Adrenal gland (tissue), 5 donors: ENCODE measurements at regions not wholly inside any gene's neighbourhood (a gene's known extent, or its start where the extent isn't known, plus 50 kb on each side); places are given as distances from the start of the nearest gene placed in this dataset.

Source experiments
- POLR2A ChIP-seq, 2 donors: fragments of 450-650 bp; IDR thresholded peaks; one replicate each; pipeline ENCODE4 v1.6.1; 2017; ENCODE audit warnings: antibody characterized with exemption in 2 of 2, mild to moderate bottlenecking in 2 of 2, moderate library complexity in 1 of 2
- TF ChIP-seq, protein P1 (sequence below), 6 experiments: fragments of 450-650 bp in 4 of 6; fragments of 200-600 bp in 2 of 6; sonication (generic) in 1 of 6; IDR thresholded peaks; 1 replicate in 5 of 6; 2 replicates in 1 of 6; pipeline versions ENCODE4 v1.5.1 to v1.8.0; 2016 to 2021; ENCODE audit warnings: antibody characterized with exemption in 6 of 6, mild to moderate bottlenecking in 2 of 6, moderate library complexity in 1 of 6
- donor health status: DM: no; HTN: no; CAD: no.

DNA sequence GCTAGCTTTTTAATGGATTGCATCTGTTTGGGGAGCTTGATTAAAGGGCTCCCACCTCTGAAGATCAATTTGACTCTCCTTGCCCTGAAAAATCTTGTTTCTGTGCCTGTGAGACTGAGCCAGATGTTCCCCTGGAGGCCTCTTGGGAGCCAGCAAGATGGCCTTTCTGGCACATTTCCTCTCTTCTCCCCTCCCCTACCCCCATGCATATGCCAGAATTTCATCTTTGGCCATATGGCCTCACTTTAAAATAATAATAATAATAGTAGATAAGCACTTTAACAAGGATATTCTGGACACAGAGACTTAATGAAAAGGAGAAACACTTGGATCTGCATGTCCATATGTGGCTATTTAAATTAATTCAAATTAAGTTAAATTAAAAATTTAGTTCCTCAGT lies 144.1 kb upstream of the CES5A start:
- TF ChIP-seq, protein P1, sequence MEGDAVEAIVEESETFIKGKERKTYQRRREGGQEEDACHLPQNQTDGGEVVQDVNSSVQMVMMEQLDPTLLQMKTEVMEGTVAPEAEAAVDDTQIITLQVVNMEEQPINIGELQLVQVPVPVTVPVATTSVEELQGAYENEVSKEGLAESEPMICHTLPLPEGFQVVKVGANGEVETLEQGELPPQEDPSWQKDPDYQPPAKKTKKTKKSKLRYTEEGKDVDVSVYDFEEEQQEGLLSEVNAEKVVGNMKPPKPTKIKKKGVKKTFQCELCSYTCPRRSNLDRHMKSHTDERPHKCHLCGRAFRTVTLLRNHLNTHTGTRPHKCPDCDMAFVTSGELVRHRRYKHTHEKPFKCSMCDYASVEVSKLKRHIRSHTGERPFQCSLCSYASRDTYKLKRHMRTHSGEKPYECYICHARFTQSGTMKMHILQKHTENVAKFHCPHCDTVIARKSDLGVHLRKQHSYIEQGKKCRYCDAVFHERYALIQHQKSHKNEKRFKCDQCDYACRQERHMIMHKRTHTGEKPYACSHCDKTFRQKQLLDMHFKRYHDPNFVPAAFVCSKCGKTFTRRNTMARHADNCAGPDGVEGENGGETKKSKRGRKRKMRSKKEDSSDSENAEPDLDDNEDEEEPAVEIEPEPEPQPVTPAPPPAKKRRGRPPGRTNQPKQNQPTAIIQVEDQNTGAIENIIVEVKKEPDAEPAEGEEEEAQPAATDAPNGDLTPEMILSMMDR (IDR thresholded peaks at IDR 0.05) = no peak
- no peak for TF ChIP-seq POLR2A (IDR thresholded peaks at IDR 0.05)
